GM19239 (cell line): ENCODE measurements at regions not wholly inside any gene's neighbourhood (a gene's known extent, or its start where the extent isn't known, plus 50 kb on each side); places are given as distances from the start of the nearest gene placed in this dataset.

Experiments used
- DNase-seq: peaks from one replicate; pipeline ENCODE4 v3.0.0; 2011; ENCODE audit warnings: low spot score; ENCODE audit not compliant: insufficient read length
- FAIRE-seq: peaks from 2 replicates; lab custom pipeline; 2011; peaks lifted over from hg19 to GRCh38; lab: Jason Lieb, UNC

DNA sequence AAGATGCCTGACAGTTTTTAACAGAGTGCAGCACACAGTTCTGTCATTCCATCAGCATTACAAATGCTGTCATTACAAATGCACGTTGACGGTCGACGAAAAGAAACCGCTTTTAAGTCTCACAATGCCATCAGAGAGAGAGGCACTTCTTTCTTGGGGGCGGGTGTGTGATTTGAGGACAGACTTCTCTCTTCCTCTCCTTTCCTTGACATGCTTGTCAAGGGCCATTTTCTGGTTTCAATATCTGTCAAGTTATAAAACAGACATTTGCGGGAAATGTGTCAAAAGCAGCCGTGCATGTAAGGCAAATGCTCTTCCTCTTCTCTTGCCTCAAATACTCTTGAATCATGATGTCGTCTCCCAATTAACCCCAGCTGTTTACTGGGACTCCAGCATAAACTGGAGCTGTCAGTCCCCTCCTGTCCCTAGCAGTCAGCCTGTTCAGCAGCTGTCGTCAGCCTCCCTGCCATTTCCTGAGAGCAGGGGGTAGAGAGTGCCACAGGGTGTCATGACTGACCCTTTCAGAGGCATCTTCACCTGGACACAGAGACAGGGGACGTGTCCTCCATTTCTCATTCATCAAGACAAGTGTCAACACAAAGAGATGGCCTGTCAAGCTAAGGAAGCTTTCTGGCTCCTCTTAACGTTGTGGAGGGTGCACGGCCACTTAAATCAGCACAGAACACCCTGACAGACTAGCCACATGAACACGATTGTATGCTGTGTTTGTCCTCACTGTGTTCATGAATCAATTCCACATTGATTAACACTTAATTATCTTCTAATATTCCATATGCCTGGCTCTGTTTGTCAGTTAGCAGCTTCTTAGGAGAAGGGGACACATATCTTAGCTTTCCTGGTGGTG is 305.4 kb upstream of the RAB6C start:
- no peak for FAIRE-seq
- no peak for DNase-seq

DNA sequence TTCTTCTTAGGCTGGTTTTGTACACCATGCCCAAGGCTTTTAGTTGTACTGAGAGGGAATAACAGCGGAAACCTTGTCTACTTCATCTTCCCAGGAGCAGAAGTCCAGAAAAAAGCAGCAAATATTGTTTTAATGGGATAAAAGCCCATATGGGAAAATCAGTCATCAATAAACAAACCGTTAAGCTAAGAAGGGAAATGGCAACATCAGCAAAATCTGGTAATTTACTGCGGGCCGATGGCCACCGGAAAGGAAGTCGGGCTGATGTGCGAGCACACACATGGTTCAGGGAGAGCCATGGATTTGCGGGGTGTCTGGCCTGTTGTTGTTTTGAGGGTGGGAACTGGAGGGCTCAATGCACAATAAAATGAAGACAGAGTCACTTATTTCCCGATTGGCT is 300.7 kb upstream of the RAB6C start:
- DNase-seq = no peak
- no peak for FAIRE-seq

DNA sequence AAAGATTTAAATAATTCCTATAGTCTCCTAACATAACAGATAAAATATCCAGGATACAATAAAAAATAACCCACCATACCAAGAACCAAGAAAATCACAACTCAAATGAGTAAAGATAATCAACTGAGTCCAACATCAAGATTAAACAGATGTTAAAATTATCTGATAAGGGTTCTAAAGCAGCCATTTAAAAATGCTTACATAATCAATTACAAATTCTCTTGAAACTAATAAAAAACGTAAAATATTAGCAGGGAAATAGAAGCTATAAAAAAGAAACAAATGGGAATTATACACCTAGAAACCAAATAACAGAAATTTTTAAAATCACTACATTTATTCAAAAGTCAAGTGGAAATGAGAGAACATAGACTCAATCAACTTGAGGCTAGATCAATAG is 297.7 kb upstream of the RAB6C start:
- DNase-seq = no peak

DNA sequence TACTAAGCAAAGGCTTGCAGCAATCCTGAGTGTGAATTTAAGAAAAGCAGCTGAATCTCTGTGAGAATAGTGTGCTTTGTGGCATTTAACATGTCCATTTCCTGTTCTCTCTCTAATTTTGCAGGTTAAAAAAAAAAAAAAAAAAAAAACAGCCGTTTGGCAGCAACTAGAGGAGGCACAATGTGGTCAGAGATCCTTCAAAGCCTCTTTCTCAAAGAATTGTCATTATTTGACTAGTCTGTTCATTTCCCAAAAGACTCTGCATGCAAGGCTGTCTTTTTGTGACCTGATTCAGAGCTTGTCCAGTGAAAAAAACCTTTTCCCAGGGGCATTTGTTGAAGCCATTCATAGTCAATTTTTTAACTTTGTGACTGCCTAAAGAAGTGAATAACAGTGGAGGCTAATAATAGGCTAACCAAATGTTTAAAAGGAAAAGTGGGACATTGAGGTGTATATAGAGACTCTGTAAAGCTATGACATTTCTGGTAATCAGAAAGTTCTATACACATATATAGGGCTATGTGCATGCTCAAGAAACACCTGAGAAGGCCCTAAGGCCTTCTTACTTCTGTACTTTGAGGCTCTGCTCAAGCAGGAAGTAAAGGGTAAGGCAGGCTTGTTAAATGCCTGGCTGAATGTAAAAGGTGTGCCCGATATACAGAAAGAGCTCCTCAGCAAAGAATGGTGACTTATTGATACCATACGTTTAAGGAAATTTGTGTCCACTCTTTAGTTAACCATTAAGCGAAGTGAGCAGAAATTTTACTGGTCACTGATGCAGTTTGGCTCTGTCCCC is 289.6 kb upstream of the RAB6C start:
- FAIRE-seq = no peak
- no peak for DNase-seq

More for the DNA sequence above, 297.7 kb upstream of the RAB6C start:
- no peak for FAIRE-seq

DNA sequence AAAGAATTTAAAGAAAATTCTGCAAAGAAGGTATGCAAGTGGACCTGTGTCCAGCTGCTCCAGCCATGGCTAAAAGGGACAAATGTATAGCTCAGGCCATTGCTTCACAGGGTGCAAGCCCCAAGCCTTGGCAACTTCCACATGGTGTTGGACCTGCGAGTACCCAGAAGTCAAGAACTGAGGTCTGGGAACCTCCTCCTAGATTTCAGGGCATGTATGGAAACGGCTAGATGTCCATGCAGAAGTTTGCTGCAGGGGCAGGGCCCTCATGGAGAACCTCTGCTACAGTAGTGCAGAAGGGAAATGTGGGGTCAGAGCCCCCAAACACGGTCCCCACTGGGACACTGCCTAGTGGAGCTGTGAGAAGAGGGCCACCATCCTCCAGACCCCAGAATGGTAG is 284.0 kb upstream of the RAB6C start:
- DNase-seq = no peak
- FAIRE-seq = no peak

DNA sequence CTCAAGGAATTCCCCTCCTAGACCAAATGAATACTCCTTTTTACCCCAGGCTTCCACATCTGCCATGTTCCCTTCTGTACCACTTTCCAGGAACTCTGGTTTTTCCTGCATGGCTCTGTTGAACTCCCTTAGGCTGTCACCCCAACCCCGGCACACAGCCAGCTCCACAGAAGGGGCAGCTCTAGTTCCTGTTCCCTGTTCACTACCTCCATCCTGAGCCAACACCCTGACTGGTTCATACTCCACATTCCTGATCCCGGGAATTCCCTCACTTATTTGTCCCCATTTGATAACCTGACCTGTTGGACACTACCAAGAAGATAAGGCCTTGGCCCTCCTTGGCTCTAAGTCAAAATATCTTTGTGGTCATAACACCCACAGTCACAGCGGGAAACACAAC is 280.9 kb upstream of the RAB6C start:
- no peak for FAIRE-seq

DNA sequence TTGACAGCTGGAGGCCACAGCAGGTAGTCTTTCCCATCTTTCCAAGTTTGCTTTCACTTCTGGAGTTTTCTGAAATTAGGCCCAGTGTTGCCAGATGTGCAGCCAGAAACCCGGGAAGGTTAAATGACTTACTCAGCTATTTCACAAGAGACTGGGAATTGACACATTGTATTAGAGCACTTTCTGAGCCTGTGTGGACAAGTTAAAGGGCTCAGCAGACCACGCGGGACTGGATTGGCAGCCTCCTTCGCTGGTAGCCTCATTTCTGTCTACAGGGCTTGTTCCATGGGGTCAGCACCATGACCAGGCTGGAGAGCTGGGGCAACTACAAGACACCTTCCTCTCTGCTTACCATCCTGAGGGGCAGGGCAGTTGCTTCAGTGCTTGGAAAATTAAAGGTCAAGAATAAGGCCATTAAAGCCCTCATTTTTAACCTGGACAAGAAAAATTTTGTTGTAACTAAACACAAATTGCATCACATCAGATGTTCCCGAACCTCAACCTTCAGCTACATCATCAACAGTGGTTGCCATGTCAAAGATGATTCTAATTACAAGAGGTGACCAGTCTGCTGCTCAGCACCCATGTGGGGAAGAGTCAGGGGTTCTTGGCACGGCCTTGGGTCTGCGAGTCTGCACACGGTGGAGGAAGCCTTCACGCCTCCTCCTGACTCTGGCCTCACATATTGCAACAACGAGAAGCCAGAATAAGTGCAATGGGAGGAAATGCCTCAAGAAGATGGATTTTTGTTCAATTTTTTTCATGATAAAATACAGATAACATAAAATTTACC is 279.5 kb upstream of the RAB6C start:
- DNase-seq = no peak
- no peak for FAIRE-seq

More for the DNA sequence above, 280.9 kb upstream of the RAB6C start:
- no peak for DNase-seq

DNA sequence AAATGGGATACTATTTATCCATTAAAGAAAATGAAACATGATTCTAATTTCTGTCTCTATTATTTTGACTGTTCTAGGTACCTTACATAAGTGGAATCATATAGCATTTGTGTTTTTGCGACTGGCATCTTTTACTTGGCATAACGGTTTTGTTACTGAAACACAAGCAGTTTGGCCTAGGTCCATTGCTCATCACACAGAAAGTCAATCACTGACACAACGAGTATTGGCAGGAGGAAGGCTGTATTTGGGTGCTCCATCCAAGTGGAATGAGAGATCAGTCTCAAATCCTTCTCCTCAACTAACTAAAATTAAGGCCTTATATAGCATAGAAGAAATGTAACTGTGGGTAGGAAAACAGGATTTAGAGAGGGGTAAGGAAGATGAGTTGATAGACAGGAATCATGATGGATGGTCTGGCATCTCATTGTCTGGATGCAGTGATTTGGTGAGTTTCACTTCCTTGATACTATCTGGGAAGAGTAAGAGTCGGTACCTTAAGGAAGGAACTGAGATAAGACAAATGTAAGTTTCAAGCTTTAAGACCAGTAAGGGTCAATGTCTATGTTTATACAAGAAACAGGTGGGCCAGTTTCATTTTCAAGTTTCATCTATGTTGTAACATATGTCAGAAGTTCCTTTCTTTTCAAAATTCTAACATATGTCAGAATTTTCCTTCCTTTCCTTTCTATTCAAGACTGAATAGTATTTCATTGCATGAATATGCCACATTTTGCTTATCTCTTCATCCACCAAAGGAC is 276.9 kb upstream of the RAB6C start:
- no peak for DNase-seq
- no peak for FAIRE-seq

DNA sequence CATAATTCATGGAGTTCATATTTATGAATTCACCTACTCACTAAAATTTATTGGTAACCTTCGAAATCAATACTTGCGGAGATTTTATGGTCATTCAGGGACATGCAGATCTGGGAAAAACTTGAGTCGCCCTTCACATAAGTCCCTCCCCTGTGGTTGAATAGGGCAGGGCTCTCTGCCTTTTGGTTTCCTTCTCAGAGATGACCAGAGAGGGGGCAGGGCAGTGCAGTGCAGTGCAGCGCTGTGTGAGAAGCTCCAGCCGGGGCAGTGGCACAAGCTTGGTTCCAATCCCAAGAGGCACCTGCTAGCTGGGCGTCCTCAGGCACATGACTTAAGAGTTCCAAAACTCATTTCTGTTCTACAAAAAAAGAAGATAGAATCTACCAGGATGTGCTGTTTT is 274.4 kb upstream of the RAB6C start:
- no peak for FAIRE-seq
- DNase-seq = no peak

DNA sequence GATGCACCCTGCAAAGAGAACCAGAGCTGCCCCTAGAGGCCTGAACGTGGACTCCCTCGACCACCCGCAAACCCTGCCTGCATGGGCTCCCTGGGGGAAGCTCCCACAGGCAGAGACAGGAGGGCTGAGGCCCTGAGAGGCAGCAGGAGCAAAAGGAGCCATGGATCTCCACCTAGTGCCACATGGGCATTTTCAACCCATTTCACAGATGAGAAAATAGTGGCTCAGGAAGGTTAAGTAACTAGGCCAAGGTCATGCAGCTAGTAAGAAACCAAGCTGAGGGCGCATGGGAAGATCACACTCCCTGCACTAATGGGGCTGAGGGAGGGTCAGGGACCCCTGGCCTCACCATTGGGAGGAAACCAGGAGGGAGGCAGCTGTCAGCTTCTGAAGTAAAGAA is 271.7 kb upstream of the RAB6C start:
- DNase-seq (no peak), FAIRE-seq (no peak)

DNA sequence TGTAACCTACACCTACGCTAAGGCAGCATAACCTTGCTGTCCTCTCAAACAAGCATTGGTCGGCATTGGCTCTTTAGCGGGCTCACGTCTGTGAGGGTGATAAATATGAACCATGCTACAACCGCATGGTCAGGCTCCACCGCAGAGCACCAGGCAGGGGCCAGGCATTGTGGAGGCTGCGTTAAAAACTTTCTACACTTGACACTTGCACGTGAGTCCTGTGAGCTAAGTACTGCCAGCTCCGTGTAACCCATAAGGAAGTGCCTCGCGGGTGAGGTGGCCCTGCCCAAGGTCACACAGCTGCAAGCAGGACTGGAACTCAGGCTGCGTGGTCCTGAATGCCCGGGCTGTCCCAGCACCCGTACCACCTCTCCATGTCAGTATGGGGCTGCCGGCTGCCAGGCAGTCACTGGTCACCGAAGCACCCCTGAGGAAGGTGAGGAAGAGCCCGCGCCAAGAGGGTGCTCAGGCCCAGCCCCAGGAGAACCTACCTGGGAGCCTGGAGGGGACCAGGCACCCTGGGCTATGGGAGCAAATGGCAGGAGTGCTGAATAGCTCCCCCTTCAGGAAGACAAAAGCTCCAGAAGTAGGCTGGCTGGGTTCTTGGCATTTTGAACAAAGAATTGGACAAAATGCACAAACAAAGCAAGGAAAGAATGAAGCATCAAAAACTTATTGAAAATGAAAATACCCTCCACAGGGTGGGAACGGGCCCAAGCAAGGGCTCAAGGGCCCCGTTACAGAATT is 271.1 kb upstream of the RAB6C start:
- DNase-seq (no peak), FAIRE-seq (no peak)

DNA sequence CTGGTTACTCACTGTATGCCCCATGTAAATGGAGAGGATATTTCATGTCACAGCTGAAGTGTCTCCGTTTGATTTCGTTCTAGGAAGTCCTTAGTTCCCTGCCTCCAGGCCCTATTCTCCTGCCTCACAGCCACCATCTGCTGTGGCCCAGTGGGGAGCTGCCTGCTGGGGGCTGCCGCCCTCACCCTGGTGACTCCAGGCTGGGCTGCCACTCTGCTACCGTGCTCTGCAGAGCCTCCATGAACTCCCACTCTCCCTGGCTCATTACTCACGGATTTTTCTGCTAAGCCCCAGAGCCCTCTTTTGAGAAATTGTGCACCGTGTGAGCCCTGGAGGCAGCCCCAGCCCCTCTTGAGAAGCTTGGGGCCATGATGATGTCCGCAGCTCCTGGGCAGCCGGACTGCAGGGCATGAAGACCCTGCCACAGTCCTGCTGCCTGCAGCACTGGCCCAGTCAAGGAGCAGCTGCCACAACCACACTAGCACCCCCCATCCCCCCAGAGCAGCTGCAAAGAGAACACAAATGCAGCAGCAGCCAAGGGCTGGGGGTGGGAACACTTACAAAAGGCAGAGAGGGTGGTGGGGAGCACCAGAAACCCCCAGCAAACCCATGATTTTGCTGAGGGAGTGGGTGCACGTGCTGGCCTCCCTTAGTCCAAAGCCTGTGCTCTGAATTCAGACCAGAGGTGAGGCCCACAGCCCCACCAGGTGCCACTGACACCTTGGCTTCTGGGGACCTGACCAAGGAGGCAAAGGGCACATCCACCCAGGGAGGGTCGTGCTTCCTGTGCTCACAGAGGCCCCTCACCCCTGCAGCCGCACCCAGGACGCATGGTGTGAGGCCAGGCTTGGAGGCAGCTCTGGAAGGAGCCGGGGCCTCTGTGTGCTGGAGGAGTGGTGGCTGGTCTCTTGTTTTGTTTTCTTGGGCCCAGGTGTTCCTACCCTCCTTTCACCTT is 270.2 kb upstream of the RAB6C start:
- DNase-seq (no peak), FAIRE-seq (no peak)

DNA sequence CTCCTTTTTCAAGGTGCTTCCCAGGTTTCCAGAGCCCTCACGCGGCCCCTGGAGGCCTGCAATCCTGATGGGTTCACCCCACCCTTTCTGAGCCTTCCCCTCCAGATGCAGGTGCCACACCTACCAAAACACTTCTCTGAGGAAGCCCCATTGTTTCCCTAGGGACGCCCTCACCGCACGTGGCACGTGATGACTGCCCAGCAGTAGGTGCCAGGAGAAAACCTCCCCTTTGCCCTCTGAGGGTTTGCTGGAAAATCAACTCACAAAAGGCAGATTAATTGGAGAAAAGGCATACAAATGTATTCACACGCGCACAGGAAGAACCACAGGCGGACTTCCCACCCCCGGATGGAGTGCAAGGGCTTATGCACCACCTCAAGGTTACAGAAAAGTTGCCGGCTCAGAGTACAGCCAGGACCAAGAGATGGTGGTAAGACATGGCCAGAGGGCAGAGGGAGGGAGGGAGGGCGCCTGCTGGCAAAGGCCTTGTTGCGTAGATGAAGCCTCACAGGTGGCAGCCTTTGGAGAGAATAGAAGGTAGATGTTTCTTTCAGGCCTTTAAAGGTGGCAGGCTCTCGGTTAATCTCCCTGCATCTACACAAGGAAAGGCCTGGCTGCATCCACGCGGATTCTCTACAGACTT is 269.4 kb upstream of the RAB6C start:
- no peak for DNase-seq
- no peak for FAIRE-seq

DNA sequence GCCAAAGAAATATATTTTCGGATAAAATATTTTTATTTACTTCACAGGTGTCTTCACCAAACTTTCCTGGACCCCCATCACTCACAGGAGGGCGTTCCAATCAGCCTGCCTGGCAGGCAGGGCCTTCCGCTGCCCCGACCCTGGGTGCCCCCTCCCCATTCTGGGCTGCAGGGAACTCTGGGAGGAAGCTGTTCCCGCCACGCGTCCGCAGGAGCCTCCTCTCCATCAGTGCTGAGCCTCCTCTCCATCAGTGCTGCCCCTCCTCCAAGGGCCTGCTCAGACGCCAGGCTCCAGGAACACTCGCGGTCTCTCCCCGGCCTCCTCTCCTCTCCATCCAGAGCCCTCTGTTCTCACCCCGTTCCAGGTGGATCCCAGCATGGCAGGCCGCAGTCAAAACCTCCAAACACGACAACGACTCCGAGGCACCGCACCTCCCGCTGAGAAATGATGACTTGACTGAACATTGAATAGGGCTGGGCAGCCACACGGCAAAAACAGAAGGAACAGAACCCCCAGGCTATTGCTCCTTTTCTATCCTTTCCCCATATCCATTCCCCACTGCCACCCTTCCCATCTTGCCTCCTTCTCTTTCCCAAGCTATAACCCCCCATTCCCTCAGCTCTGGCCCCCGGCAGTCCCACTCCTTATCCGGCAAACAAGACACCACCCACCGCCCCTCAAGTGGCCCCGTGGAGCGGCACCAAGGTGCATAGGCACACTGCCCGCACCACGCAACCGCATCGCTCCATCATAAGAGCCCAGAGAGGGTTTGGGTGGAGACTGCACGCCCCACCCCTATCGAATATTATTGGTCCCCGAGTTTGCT is 268.6 kb upstream of the RAB6C start:
- DNase-seq (no peak), FAIRE-seq (no peak)

DNA sequence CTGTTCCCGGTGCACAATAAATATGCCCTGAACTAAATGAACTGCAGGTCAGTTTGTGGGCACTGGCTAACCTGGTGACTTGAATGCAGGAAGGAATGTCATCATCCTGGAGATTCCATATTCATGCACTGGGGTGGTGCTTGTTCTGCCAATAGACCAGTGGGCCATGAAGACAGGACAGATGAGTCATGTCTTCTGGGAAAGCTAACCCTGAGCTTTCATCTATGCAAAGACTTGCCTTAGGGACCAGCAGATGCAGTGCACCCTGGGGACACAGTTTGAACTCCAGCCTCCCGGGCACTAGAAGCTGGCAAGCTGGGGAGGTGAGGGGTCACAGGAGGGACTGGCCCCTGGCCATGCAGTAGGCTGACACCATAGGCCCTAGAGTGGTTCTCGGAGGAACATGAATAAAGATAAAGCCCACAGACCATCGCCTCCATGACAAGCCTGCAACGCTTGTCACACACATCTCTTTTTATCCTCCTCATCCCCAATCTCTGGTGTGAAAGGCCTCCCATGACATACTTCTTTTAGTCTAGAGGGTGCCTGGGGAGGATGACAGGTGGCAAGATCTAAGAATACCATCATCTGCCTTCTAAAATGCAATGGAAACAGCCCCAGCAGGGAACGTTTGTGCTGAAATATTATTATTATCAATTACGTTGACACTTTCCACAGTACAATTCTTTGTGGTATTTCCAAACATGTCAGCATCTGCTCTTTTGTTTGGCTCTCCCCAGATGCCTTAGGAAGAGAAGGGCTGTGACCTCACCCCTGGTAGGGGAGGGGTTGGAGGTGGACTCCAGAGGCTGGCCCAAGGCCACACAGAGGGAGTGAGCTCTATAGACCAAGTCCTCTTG is 267.4 kb upstream of the RAB6C start:
- no peak for FAIRE-seq

DNA sequence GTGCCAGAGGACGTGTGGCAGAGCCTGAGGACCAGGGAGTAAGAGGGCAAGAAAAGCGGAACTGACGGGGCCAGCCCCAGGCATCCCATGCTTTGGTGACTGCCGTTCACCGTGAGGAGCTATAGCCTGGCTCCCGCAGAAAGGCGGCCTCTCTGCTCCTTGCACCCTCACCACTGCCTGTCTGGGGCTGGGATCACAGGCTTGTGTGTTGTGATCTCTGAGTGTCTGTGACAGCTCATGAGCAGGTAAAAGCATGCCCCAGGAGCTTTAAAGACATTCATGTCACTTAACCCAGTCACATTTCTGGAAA is 266.8 kb upstream of the RAB6C start:
- DNase-seq (no peak), FAIRE-seq (no peak)

More for the DNA sequence above, 267.4 kb upstream of the RAB6C start:
- DNase-seq = no peak
